NT2/D1 (cell line): ENCODE measurements at regions not wholly inside any gene's neighbourhood (a gene's known extent, or its start where the extent isn't known, plus 50 kb on each side); places are given as distances from the start of the nearest gene placed in this dataset.

Experiments used
- DNase-seq: peaks from one replicate; pipeline ENCODE4 v3.0.0-alpha.2; 2011; ENCODE audit warnings: low read depth, low spot score
- H3K27me3 ChIP-seq: 2 replicates; pipeline ENCODE4 v1.6.0; 2011; ENCODE audit warnings: mild to moderate bottlenecking; ENCODE audit not compliant: insufficient read length, insufficient read depth
- H3K36me3 ChIP-seq: 2 replicates; pipeline ENCODE4 v1.6.1; 2011; ENCODE audit warnings: mild to moderate bottlenecking, low read length, mixed read lengths; ENCODE audit not compliant: insufficient read depth, insufficient read length
- H3K4me1 ChIP-seq: 2 replicates; pipeline ENCODE4 v1.5.1; 2011; ENCODE audit not compliant: insufficient read depth, insufficient read length
- H3K4me3 ChIP-seq: 2 replicates; pipeline ENCODE4 v1.5.1; 2011; ENCODE audit warnings: low read depth; ENCODE audit not compliant: insufficient read length
- H3K9ac ChIP-seq: 2 replicates; pipeline ENCODE4 v1.6.0; 2011; ENCODE audit warnings: low read depth; ENCODE audit not compliant: insufficient read length
- H3K9me3 ChIP-seq: 2 replicates; pipeline ENCODE4 v1.5.1; 2011; ENCODE audit warnings: mild to moderate bottlenecking, low read length; ENCODE audit not compliant: insufficient read depth
- SUZ12 ChIP-seq: IDR thresholded peaks from 2 replicates; pipeline ENCODE4 v1.6.1; 2011; ENCODE audit not compliant: insufficient read length, insufficient read depth; ENCODE audit errors: extremely low read depth
- YY1 ChIP-seq: IDR thresholded peaks from 2 replicates; pipeline ENCODE4 v1.6.1; 2011; ENCODE audit not compliant: insufficient read length, insufficient read depth
- ZNF274 ChIP-seq: IDR thresholded peaks from 2 replicates; pipeline ENCODE4 v1.6.1; 2011; ENCODE audit warnings: mild to moderate bottlenecking, low read depth, low read length

GRCh38 chr6:143594647-143595046 is 83.1 kb upstream of the PHACTR2 start:
- H3K27me3 ChIP-seq, result no peaks in the 10 kb centered on the region
- no peak overlapping the region for H3K9ac ChIP-seq
- no peak for DNase-seq
- no peaks in the 10 kb centered on the region for H3K9me3 ChIP-seq
- no peak overlapping the region for H3K4me3 ChIP-seq
- peaks cover 2% of the 10 kb centered on the region for H3K4me1 ChIP-seq
- TF ChIP-seq SUZ12 (no peak), ZNF274 (no peak), YY1 (no peak)
- H3K36me3 ChIP-seq, result no peaks in the 10 kb centered on the region

DNA sequence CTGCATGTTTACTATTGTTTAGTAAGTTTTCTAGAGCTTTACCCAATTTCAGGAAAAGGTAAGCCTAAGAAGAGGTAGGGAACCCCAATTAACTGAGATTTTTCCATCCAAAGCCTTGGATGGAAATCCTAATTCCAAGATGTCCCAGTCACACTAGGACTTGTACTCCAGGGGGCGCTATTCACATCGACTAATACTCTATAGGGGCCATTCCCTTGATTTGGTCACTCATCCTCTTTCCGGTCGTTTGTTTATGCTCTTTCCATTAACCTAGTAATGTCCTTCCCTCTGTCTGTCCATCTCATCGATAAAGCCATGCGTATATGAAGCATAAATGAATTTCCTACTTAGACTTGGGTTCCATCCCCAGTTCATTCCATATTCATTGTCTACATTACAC is 80.8 kb upstream of the FUCA2 start:
- Histone ChIP-seq H3K9ac (no peak overlapping the region), H3K27me3 (no peaks in the 10 kb centered on the region), H3K36me3 (no peaks in the 10 kb centered on the region), H3K9me3 (no peaks in the 10 kb centered on the region), H3K4me1 (peaks cover 2% of the 10 kb centered on the region), H3K4me3 (no peak overlapping the region)
- DNase-seq, result no peak
- TF ChIP-seq YY1, result no peak
- TF ChIP-seq ZNF274, result no peak
- TF ChIP-seq SUZ12, result no peak

- H3K4me3 ChIP-seq, result no peak overlapping the region
- TF ChIP-seq YY1, result no peak
- no peak for TF ChIP-seq SUZ12
- no peak for TF ChIP-seq ZNF274
- no peak overlapping the region for H3K9ac ChIP-seq
- H3K9me3 ChIP-seq, result no peaks in the 10 kb centered on the region
- no peaks in the 10 kb centered on the region for H3K27me3 ChIP-seq
- peaks cover 2% of the 10 kb centered on the region for H3K4me1 ChIP-seq
- no peak for DNase-seq
- no peaks in the 10 kb centered on the region for H3K36me3 ChIP-seq
Observed at GRCh38 chr6:143591441-143591840, 79.9 kb upstream of the FUCA2 start.

- Histone ChIP-seq H3K4me3 (no peak overlapping the region), H3K27me3 (no peaks in the 10 kb centered on the region), H3K36me3 (no peaks in the 10 kb centered on the region), H3K4me1 (peaks cover 2% of the 10 kb centered on the region), H3K9ac (no peak overlapping the region), H3K9me3 (no peaks in the 10 kb centered on the region)
- DNase-seq, result no peak
- TF ChIP-seq ZNF274, result no peak
- TF ChIP-seq YY1, result no peak
- no peak for TF ChIP-seq SUZ12
Observed at GRCh38 chr6:143589162-143589561, 77.6 kb upstream of the FUCA2 start.

GRCh38 chr6:143586557-143586956 is 75.0 kb upstream of the FUCA2 start:
- Histone ChIP-seq H3K9me3 (no peaks in the 10 kb centered on the region), H3K4me3 (no peak overlapping the region), H3K9ac (no peak overlapping the region), H3K27me3 (no peaks in the 10 kb centered on the region), H3K4me1 (peaks cover 2% of the 10 kb centered on the region), H3K36me3 (no peaks in the 10 kb centered on the region)
- no peak for DNase-seq
- TF ChIP-seq YY1, result no peak

GRCh38 chr6:143585716-143586115 is 74.2 kb upstream of the FUCA2 start:
- Histone ChIP-seq H3K27me3 (no peaks in the 10 kb centered on the region), H3K36me3 (no peaks in the 10 kb centered on the region), H3K4me1 (no peaks in the 10 kb centered on the region), H3K9me3 (no peaks in the 10 kb centered on the region), H3K9ac (no peak overlapping the region), H3K4me3 (no peak overlapping the region)
- no peak for TF ChIP-seq ZNF274
- no peak for TF ChIP-seq SUZ12
- no peak for TF ChIP-seq YY1
- no peak for DNase-seq

- H3K27me3 ChIP-seq, result no peaks in the 10 kb centered on the region
- DNase-seq, result no peak
- H3K9ac ChIP-seq, result no peak overlapping the region
- H3K9me3 ChIP-seq, result no peaks in the 10 kb centered on the region
- H3K4me1 ChIP-seq, result no peaks in the 10 kb centered on the region
- no peak for TF ChIP-seq SUZ12
- no peak for TF ChIP-seq YY1
- no peak for TF ChIP-seq ZNF274
- H3K36me3 ChIP-seq, result no peaks in the 10 kb centered on the region
- no peak overlapping the region for H3K4me3 ChIP-seq
Observed at GRCh38 chr6:143585241-143585640, 73.7 kb upstream of the FUCA2 start.

- no peaks in the 10 kb centered on the region for H3K27me3 ChIP-seq
- DNase-seq, result no peak
- no peaks in the 10 kb centered on the region for H3K4me1 ChIP-seq
- no peak overlapping the region for H3K9ac ChIP-seq
- TF ChIP-seq SUZ12 (no peak), YY1 (no peak), ZNF274 (no peak)
- no peaks in the 10 kb centered on the region for H3K36me3 ChIP-seq
- H3K4me3 ChIP-seq, result no peak overlapping the region
- no peaks in the 10 kb centered on the region for H3K9me3 ChIP-seq
Observed at GRCh38 chr6:143583542-143584327, 72.2 kb upstream of the FUCA2 start.
